HG02943 (cell line): ENCODE measurements at regions not wholly inside any gene's neighbourhood (a gene's known extent, or its start where the extent isn't known, plus 50 kb on each side); places are given as distances from the start of the nearest gene placed in this dataset.

ENCODE experiments used
- ATAC-seq: cut with Tn5 transposase; IDR thresholded peaks from one replicate; pipeline ENCODE4 v1.9.1; 2021; ENCODE audit warnings: mild to moderate bottlenecking, low read depth, moderate library complexity; ENCODE audit not compliant: unreplicated experiment

DNA sequence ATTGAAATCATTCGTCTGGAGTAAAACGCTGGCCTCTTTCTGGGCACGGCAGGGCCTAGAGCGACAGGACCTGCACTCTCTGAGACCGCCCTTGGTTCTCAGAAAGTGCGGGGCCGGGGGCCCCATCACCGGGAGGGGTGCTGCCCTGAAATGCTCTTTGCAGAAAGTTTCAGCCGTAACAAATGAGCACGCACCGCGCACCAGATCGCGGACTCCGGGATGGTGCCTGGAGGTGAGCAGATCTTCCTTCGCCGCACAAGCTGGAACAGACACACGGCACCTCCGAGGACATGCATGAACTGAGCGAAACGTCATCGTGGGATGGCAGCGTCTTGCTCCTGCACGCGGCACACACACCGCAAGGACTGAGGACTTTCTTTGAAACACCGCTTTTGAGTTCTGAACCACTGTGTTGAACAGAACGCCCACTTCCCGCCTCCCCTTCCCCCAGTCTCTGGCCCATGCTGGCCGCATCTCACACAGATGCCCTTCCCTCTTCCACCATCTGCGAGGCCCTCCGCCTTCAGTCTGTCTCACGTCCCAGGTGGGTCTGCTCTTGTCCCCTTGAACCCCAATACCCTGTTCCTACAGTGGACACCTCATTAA, 538.7 kb upstream of the MGMT start:
- no peak for ATAC-seq

DNA sequence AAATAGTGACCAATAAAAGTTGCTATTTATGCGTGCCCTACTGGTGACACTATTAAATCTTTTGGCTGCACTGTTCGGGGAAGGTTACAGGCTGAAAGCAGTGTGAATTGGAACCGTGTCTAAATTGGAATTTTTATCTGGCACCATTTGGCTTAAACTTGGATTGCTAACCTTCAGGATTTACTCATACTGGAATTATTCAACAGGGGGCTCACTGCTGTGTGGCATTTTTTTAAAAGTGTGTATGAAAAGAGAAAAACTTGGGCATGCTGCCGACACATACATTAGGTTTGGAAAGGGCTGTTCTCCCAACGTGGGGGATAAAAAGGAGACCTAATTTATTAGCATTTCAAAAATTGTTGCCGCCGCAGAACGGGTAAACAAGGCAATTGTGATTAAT, 537.9 kb upstream of the MGMT start:
- ATAC-seq: no peak

DNA sequence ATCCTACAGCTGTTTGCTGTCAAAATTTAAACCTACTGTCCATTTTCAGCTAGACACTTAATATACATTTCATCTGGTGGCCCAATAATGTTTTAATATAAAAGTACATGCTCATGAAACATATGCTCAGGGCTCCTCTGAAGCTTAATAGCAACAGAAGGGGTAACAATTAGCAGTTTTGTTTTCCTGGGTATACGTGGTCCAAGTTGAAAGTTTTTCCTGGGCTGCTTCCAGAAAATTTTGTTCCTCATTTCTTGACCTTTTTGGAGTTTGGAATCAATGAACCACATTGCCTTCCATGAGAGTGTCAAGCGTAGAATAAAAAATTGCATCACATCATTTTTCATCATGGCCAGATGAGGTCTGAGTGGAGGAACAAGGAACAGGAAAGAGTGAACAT, 537.3 kb upstream of the MGMT start:
- ATAC-seq: no peak

DNA sequence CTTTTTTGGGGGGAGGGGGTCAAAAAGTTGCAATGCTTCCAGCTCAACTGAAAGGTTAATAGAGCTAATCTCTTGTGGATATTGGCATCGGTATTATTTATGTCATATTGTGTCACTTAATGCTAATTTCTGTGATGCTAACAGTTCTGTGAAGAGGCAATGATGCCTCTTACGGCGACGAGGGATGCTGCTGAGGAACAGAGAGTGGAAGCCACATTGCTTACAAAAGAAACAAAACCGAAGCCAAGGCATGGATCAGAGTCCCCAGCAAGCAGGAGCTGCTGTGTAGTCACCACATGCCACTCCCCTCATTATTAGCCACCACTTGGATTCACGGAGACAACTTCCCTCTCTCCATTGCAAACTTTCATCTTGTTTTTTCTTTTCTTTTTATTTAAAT, 536.5 kb upstream of the MGMT start:
- no peak for ATAC-seq

DNA sequence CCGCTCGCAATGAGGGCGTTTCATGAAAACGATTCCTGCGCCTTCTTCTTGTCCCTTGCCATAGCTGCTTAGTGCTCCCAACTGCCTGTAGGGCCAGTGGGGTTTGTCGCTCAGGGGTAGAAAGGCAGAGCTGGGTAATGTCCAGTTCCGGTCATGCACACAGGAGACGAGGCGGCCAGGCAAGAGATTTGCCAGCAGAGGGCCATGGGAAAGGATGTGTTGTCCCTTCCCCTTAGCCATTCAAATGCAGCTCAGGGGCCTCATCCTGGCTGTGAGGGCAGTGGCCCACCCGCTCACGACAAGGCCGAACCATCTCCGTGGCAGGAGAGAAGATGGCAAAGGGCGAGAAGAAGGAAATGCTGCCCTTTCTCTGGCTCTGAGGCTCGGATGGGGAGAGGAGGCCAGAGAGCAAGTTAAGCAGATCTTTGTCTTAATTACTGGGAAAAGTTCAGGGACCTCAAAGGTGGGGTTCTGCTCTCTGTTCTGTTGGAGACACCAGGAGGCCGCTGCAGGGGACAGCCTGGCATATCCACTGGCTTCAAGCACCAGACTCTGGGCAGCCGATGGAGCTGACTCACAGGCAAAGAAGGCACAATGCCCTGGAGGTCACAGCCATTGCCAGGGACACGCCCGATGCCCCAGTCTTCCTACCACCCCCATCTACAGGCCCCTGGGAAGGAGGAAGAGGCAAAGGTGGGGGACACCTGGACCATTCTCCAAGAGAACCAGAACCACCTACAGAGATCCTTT, 534.8 kb upstream of the MGMT start:
- ATAC-seq: no peak

DNA sequence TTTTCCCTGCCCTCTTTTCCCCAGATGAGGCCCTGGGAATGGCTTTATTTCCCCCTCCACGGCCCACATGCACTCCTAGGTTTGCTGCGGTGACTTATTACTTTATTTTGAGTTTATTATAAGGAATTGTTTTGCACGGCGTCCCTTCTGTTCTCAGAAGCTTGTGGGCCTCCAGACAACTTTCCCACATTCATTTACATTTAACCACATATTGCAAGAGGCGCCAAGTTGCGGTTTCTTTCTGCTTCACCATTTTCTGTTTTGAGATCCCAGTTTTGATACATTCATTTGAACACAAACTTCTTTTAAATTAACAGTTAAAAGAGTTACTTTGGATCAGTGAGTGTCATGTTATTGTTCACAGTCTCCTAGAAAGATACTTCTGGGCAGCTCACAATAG, 532.5 kb upstream of the MGMT start:
- ATAC-seq: no peak

DNA sequence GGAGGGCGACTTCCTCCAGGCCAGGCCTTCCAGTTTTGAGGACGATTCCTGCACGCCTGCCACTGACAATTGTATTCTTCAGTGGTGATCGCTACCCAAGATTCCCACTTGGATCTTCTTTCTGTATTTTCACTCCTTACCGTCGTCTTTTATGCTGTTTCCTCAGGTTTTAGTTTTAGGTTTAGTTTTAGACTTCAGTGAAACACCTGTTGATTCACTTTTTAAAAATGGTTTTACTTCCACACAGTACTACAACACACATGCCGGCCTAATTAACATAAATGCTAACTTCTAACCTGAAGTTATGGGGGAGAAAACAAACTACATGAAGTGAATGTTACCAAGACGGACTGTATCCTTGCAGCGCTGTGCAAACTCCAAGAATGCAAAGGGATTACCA, 530.6 kb upstream of the MGMT start:
- no peak for ATAC-seq

DNA sequence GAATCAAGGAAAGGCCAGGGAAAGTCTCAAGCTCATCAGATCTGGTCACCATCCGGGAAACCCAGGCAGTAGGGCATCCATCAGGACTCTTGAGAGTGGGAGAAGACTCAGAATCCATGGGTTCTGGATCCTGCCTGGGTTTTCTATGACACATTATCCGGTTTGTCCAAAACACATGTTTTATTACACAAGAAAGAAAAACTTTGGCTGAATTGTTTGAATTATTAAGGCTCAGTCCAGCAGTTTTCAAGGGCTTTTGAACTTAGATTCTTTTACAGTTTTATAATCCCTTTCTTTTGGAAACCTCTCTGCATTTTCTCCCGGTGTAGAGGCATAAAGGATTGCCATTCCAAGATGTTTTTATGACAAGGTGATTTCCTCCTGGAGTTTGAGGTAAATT, 528.5 kb upstream of the MGMT start:
- ATAC-seq: no peak

DNA sequence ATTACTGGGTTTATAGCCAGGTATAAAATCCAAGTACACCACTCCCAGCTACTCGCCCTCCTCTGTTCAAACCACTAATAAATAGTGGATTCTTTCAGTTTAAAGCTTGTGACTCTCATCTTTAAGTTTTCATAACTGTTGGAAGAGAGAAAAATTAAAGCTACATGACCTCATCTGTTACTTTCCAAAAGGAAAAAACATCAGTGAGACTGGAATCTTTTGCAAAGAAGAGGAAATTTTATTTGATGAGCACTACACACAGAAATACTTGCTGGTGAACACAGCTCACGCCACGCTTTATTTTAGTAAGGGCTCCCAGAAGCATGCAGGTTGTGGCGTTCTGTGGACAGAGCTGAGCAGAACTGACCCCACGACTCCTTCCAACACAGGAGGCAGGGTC, 527.0 kb upstream of the MGMT start:
- no peak for ATAC-seq

DNA sequence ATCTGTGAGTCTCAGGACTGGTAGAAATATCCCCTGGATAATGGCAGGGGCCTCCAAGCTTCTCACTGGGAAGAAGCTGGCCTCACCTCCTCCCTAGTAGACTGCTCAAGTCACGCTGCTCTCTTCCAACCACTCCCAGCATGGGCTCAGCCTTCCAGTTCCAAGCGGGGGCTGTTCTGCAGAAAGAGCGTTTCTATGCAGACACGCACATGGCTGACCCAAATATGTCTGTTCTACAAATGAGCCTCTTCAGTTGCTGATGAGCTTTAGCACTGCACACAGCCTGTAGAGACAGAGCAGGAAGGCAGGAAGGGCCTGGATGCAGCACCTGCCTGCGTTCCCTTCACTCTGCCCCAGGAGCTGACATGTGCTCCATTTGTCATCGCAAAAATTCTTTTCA, 523.9 kb upstream of the MGMT start:
- ATAC-seq: no peak

DNA sequence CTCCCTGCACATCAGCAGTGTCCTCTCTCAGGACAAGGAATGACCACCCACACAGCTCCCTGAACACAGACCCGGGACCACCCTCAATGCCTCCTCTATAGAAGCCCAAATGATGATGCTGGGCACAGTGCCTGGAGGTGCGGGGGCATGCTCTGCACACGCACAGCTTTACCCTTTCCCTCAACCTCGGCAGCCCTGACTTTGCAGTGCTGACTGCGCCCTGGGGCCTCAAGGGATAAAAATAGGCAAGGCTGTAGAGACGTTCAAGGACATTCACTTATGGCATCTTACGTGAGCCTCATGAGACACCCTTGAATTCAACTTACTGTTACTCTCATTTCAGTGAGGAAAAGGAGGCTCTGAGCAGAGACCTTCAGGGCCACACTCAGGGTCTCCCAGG, 521.6 kb upstream of the MGMT start:
- ATAC-seq: no peak

DNA sequence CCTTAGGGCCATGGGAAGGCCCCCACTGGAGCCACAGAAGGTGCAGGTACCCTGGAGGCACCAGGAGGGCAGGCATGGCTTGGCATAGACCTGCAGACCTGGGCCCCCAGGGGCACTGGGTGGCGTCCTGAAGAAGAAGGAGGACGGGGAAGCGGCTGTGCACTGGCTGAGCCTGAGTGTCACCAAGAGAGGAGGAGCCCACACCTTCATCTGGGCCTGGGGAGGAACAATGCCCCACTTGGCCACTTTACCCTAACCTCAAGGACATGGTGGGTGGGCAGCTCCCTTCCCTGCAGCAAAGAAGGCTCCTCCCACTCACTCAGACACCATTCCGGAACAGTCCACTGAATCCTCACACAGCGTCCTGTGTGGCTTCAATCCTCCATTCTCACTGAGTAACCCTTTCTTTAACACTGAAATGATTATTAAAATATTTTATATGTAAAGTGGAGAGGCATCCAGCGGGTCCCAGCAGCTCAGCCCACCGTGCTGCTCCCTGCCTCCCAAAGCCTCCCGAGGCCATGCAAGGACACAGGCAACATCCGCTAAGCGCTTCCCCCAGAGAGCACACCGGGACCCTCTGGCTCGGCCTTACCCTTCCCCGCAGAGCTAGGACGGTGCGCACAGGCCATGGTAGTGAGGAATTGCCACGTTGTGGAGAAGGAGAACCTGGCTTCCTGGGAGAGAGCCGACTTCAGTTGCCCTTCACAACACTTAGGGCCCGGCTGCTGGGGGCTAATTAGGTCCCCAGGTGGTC, 516.7 kb upstream of the MGMT start:
- no peak for ATAC-seq

DNA sequence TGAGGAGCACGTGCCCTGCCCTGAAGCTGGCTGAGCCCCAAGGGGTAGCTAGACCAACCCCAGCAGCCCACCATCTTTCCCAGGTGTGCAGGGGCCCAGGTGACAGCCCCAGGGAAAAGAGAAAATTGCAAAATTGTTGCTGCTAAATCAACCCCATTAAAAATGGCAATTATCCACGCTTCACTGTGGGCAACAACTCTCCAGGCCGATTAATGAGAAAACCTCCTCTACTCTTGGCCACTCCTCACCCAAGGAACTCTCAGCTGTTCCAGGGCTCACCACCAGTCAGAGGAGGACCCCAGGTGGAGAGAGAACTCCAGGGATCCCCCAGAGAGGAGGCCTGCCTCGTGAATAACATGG, 516.1 kb upstream of the MGMT start:
- no peak for ATAC-seq

DNA sequence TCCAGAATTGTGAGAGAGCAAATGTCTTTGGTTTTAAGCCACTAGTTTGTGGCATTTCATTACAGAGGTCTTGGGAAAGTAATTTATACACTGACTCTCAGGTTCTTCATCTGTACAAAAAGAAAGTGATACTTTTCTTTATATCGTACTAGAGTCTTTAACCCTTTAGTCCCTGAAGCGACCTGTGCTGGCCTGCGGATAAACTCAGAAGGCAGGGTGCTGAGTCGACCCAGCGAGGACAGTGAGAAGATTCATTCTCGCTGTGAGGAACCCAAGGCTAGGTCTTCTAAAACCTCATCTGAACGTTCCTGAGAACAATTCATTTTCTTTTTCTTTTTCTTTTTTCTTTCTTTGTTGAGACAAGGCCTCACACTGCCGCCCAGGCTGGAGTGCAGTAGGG, 514.2 kb upstream of the MGMT start:
- ATAC-seq: no peak

DNA sequence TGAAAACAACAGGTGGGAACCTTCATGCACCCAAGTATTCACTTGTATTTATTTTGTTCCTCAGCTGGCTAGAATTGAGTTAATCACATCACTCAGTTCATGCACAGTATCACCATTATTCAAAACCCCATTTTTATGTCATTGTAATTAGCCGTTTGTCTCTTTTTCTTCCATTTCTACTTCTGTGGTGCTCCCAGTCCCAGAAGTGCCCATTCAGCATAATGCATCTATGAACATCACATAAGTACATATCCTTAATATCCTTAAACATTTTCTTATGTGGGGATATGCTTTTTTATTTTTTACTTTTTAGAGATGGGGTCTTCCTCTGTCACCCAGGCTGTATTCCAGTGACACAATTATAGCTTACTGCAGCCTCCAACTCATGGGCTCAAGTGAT, 510.9 kb upstream of the MGMT start:
- ATAC-seq: no peak

DNA sequence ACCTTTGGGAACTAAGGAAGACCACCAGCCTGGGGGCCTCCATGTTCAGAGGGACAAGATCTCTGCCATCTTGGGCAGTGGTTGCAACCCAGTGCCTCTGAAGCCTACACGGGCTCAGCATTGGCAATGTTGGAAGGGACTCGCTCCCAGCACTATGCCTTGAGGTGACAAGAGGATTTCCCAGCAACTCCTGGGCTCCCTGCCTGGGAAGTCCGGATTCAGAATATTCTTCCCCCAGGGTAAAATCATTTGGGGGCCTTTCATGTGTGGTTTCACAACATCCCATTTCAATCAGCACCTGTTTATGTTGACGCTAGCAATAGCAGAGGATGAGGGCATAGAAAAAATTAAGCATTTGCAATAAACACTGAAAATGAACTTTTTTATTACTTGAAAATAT, 509.8 kb upstream of the MGMT start:
- ATAC-seq: no peak

DNA sequence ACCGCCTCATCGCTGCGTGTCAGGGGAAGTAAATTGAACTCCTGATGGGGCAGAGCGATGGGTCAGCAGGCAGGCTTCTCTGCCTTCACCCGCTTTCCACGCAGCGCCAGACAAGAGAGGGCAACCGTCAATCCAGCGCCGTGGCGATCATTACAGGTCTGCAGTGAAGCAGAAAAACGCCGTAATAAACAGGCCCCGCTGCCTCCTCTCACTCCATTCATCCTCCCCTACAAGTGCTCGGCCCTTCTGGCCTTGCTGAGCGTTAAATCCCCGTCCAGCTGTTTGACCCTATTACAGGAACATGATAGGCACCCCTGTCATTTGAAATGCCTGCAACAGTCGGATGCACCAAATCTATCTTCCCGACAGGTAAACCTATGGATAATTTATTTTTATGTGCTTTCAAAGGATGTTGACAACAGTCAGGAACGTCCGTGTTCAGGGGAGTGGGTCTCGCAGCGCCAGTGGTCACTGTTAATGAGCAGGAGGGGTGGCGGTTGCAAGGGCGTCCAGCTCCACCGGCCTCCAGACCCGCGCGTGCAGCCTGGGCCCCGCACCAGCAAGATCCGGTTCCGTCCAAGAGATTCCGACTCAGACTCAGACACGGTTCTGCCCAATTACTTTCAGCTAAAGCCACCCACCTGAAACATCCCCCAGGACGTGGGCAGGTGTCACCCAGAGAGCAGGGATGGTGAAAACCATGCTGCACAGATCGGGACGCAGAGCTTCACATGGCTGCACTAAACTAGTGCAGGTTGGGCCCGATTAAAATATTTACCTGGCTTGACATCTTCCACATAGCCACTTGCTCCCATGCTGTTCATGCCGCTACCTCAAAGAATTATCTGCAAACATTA, 508.0 kb upstream of the MGMT start:
- no peak for ATAC-seq

DNA sequence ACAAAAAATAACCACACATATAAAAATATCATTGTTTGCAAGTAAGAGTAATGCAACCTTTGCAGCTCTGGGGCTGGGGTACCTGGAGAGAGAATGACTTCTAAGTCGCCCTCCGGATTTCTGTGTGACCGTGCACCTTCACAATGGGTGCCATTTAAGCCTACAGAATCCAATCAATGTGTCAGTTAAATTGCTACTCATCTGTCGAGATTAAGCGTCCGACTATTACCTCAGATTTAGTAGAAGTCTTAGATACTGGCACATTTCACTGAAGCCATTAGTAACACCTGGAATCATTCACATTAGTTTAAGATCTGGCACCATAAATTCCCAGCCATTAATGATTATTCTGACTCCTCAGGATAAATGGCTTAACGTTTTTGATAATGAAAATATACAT, 507.3 kb upstream of the MGMT start:
- ATAC-seq: no peak

DNA sequence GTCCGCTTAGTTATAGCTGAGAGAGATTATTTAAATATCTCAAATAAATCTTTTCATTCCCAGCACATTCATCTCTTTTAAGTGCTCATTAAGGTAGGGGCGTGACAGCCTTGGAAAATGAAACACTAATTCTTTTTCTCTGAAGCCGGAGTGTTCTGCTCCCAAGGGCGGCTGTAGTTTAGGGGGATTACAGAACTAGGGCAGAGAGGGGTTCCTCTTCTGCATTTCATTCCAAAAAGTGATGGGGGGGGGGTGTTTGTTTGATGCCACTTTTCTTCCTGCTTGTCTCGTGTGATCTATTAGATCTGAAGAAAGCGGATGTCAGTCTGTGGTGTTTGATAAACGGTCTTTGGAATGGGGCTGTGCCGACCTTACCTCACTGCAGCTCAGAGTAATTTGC, 506.5 kb upstream of the MGMT start:
- no peak for ATAC-seq

DNA sequence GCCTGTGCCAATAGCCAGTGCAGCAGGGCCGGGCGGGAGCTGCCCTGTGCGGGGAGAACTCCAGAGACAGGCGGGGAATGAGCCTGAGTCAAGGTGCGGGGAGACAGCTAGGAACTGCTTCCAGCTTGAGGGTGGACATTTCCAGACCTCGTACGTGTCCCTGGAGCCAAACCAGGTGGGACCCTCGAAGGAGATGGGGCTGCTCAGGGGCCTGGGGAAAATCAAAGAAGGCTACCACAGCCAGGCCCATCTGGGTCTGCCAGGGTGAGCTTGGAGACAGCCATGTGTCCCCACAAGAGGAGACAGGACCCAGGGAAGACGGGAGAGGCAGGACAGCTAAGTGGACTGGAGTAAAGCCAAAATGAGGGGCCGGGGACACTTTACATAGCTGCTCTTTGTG, 504.9 kb upstream of the MGMT start:
- no peak for ATAC-seq
